ENCODE measurements at regions not wholly inside any gene's neighbourhood (a gene's known extent, or its start where the extent isn't known, plus 50 kb on each side); places are given as distances from the start of the nearest gene placed in this dataset.

GRCh38 chr2:34848691-34849090, 1249.6 kb upstream of the FAM98A start:
- TF ChIP-seq, protein P1, sequence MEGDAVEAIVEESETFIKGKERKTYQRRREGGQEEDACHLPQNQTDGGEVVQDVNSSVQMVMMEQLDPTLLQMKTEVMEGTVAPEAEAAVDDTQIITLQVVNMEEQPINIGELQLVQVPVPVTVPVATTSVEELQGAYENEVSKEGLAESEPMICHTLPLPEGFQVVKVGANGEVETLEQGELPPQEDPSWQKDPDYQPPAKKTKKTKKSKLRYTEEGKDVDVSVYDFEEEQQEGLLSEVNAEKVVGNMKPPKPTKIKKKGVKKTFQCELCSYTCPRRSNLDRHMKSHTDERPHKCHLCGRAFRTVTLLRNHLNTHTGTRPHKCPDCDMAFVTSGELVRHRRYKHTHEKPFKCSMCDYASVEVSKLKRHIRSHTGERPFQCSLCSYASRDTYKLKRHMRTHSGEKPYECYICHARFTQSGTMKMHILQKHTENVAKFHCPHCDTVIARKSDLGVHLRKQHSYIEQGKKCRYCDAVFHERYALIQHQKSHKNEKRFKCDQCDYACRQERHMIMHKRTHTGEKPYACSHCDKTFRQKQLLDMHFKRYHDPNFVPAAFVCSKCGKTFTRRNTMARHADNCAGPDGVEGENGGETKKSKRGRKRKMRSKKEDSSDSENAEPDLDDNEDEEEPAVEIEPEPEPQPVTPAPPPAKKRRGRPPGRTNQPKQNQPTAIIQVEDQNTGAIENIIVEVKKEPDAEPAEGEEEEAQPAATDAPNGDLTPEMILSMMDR (IDR thresholded peaks at IDR 0.05; ENCODE audit: insufficient read depth, low read length, poor library complexity, severe bottlenecking), result no peak
- no peak for DNase-seq (ENCODE audit: extremely low read depth, insufficient read length)

DNA sequence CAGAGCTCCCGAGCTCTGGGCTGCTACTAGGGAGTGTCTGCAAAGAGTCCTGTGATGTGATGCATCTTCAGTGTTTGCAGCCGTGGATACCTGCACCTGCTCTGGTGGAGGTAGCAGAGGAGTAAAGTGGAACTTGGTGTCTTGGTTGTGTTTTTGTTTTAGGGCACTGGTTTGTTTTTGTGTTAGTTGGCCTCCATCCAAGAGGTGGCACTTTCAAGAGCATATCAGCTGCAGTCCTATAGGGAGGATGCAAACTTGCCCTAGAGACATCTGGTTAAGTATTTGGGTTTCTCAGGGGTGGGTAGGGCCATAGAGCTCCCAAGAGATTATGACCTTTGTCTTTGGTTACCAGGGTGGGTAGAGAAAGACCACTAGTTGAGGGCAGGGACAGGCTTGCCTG, 1249.0 kb upstream of the FAM98A start:
- no peak for DNase-seq (ENCODE audit: extremely low read depth, insufficient read length)
- Histone ChIP-seq H3K36me3 (ENCODE audit: control insufficient read depth, insufficient read depth, low read length) (no peaks in the 10 kb centered on the region), H3K27me3 (replicated peaks; ENCODE audit: control insufficient read depth, insufficient read depth, low read length) (no peaks in the 10 kb centered on the region), H3K4me3 (replicated peaks; ENCODE audit: low read depth, low read length) (no peak overlapping the region)
- TF ChIP-seq, protein P1 (IDR thresholded peaks at IDR 0.05; ENCODE audit: insufficient read depth, low read length, poor library complexity, severe bottlenecking), result no peak

More at GRCh38 chr2:34848691-34849090, 1249.6 kb upstream of the FAM98A start:
- no peaks in the 10 kb centered on the region for H3K36me3 ChIP-seq (ENCODE audit: control insufficient read depth, insufficient read depth, low read length)
- H3K4me3 ChIP-seq (replicated peaks; ENCODE audit: low read depth, low read length), result no peak overlapping the region
- H3K27me3 ChIP-seq (replicated peaks; ENCODE audit: control insufficient read depth, insufficient read depth, low read length), result no peaks in the 10 kb centered on the region

DNA sequence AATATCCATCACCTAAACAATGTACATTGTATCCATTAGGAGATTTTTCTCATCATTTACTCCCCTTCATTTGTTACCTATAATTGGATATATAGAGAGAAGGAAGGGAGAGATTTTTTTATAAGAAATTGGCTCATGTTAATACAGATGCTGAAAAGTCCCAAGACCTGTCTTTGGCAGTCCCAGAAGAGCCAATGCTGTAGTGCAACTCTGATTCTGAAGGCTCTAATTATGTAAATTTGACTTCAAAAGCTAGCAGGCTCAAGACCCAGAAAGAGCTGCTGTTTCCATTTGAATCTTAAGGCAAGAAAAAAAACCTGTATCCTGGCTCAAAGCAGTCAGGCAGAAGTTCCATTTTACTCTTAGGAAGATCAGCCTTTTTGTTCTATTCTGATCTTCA, 1245.5 kb upstream of the FAM98A start:
- H3K27me3 ChIP-seq (replicated peaks; ENCODE audit: control insufficient read depth, insufficient read depth, low read length), result no peaks in the 10 kb centered on the region
- no peak overlapping the region for H3K4me3 ChIP-seq (replicated peaks; ENCODE audit: low read depth, low read length)
- TF ChIP-seq, protein P1 (IDR thresholded peaks at IDR 0.05; ENCODE audit: insufficient read depth, low read length, poor library complexity, severe bottlenecking), result no peak
- H3K36me3 ChIP-seq (ENCODE audit: control insufficient read depth, insufficient read depth, low read length), result no peaks in the 10 kb centered on the region
- DNase-seq (ENCODE audit: extremely low read depth, insufficient read length), result no peak

DNA sequence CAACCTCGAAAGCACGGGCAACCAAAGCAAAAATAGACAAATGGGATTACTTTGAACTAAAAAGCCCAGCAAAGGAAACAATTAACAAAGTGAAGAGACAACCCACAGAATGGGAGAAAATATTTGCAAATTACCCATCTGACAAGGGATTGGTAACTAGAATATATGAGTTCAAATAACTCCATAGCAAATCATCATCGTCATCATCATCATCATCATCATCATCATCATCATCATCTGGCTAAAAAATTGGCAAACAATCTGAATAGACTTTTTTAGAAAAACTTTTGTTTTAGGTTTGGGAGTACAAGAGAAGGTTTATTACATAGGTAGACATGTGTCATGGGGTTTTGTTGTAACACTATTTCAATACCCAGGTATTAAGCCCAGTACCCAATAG, 1239.3 kb upstream of the FAM98A start:
- H3K4me3 ChIP-seq (replicated peaks; ENCODE audit: low read depth, low read length), result no peak overlapping the region
- H3K27me3 ChIP-seq (replicated peaks; ENCODE audit: control insufficient read depth, insufficient read depth, low read length), result no peaks in the 10 kb centered on the region
- DNase-seq (ENCODE audit: extremely low read depth, insufficient read length), result no peak

GRCh38 chr2:34836361-34836760, 1237.3 kb upstream of the FAM98A start:
- no peak for DNase-seq (ENCODE audit: extremely low read depth, insufficient read length)
- TF ChIP-seq, protein P1 (IDR thresholded peaks at IDR 0.05; ENCODE audit: insufficient read depth, low read length, poor library complexity, severe bottlenecking), result no peak
- Histone ChIP-seq H3K4me3 (replicated peaks; ENCODE audit: low read depth, low read length) (no peak overlapping the region), H3K27me3 (replicated peaks; ENCODE audit: control insufficient read depth, insufficient read depth, low read length) (no peaks in the 10 kb centered on the region), H3K36me3 (ENCODE audit: control insufficient read depth, insufficient read depth, low read length) (no peaks in the 10 kb centered on the region)

More for the DNA sequence above, 1239.3 kb upstream of the FAM98A start:
- TF ChIP-seq, protein P1 (IDR thresholded peaks at IDR 0.05; ENCODE audit: insufficient read depth, low read length, poor library complexity, severe bottlenecking), result no peak
- no peaks in the 10 kb centered on the region for H3K36me3 ChIP-seq (ENCODE audit: control insufficient read depth, insufficient read depth, low read length)

DNA sequence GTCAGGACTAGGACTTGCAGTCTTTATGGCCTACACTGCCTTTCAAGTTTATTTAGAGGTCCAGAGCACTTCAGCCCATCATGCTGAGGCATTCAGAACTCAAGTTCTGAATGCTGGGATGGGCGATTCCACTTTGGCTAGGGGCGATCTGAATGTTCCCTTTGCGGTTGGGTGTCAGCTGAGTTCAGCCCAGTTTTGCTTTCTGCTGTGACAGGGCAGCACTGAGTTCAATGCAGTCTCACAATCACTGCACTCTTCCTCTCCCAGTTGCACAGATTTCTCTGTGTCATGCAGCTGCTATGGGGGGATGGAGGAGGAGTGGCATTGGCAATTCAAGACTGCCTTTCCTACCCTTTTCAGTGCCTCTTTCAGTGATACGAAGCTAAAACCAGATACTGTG, 1232.0 kb upstream of the FAM98A start:
- H3K27me3 ChIP-seq (replicated peaks; ENCODE audit: control insufficient read depth, insufficient read depth, low read length), result no peaks in the 10 kb centered on the region
- TF ChIP-seq, protein P1 (IDR thresholded peaks at IDR 0.05; ENCODE audit: insufficient read depth, low read length, poor library complexity, severe bottlenecking), result no peak
- H3K36me3 ChIP-seq (ENCODE audit: control insufficient read depth, insufficient read depth, low read length), result no peaks in the 10 kb centered on the region
- no peak for DNase-seq (ENCODE audit: extremely low read depth, insufficient read length)
- H3K4me3 ChIP-seq (replicated peaks; ENCODE audit: low read depth, low read length), result no peak overlapping the region

Measured in GM06990 (cell line).